GM23338 (cell line): ENCODE measurements at regions not wholly inside any gene's neighbourhood (a gene's known extent, or its start where the extent isn't known, plus 50 kb on each side); places are given as distances from the start of the nearest gene placed in this dataset.

Source experiments
- ATAC-seq: fragments of 200-7000 bp; cut with Tn5 transposase; 3 replicates; pipeline ENCODE4 v1.9.1; 2020
- DNase-seq: peaks from one replicate; pipeline ENCODE4 v3.0.0-alpha.2; 2015; ENCODE audit warnings: low spot score
- H2AFZ ChIP-seq: fragments of 200-600 bp; sonication (generic); 2 replicates; pipeline ENCODE4 v1.8.0; 2016; ENCODE audit warnings: antibody characterized with exemption, mild to moderate bottlenecking, moderate library complexity
- H3F3A ChIP-seq: fragments of 200-600 bp; sonication (generic); replicated peaks from 2 replicates; pipeline ENCODE4 v1.8.0; 2017; ENCODE audit warnings: antibody characterized with exemption, mixed run types, low read depth
- H3K27ac ChIP-seq: fragments of 200-600 bp; sonication (generic); 2 replicates; pipeline ENCODE4 v1.6.1; 2016; ENCODE audit warnings: low read depth
- H3K27me3 ChIP-seq: fragments of 200-600 bp; sonication (generic); 2 replicates; pipeline ENCODE4 v1.8.0; 2016; ENCODE audit warnings: mild to moderate bottlenecking, mixed run types, moderate library complexity; ENCODE audit not compliant: insufficient read depth
- H3K36me3 ChIP-seq: fragments of 200-600 bp; sonication (generic); 2 replicates; pipeline ENCODE4 v1.8.0; 2016; ENCODE audit warnings: mild to moderate bottlenecking; ENCODE audit not compliant: insufficient read depth
- H3K4me1 ChIP-seq: fragments of 200-600 bp; sonication (generic); 2 replicates; pipeline ENCODE4 v1.8.0; 2016; ENCODE audit warnings: mild to moderate bottlenecking, moderate library complexity; ENCODE audit not compliant: insufficient read depth
- H3K4me2 ChIP-seq: fragments of 200-600 bp; sonication (generic); 2 replicates; pipeline ENCODE4 v1.7.1; 2017; ENCODE audit warnings: mixed run types
- H3K4me3 ChIP-seq: fragments of 200-600 bp; sonication (generic); 2 replicates; pipeline ENCODE4 v1.6.1; 2016; ENCODE audit warnings: mixed run types
- H3K79me2 ChIP-seq: fragments of 200-600 bp; sonication (generic); replicated peaks from 2 replicates; pipeline ENCODE4 v1.8.0; 2017; ENCODE audit warnings: mild to moderate bottlenecking; ENCODE audit not compliant: insufficient read depth
- H3K9me2 ChIP-seq: fragments of 200-600 bp; sonication (generic); 2 replicates; pipeline ENCODE4 v1.8.0; 2017; ENCODE audit not compliant: insufficient read depth
- H4K20me1 ChIP-seq: fragments of 200-600 bp; sonication (generic); replicated peaks from 2 replicates; pipeline ENCODE4 v1.8.0; 2017; ENCODE audit warnings: mild to moderate bottlenecking; ENCODE audit not compliant: insufficient read depth
- H3K27ac Mint-ChIP-seq: 2 replicates; pipeline ENCODE4 v1.8.0; 2020; ENCODE audit warnings: inconsistent platforms, mild to moderate bottlenecking, moderate library complexity, mixed read lengths
- H3K27me3 Mint-ChIP-seq: 3 replicates; pipeline ENCODE4 v1.8.0; 2022; ENCODE audit warnings: low read depth, mild to moderate bottlenecking, moderate library complexity, mixed read lengths, inconsistent platforms; ENCODE audit not compliant: insufficient read depth, poor library complexity
- H3K36me3 Mint-ChIP-seq: 3 replicates; pipeline ENCODE4 v1.8.0; 2021; ENCODE audit warnings: low read depth, mild to moderate bottlenecking, inconsistent platforms, moderate library complexity, mixed read lengths
- H3K4me1 Mint-ChIP-seq: 3 replicates; pipeline ENCODE4 v1.8.0; 2020; ENCODE audit warnings: mild to moderate bottlenecking, inconsistent platforms, mixed read lengths
- H3K4me3 Mint-ChIP-seq: 3 replicates; pipeline ENCODE4 v1.8.0; 2021; ENCODE audit warnings: moderate library complexity, mild to moderate bottlenecking, inconsistent platforms, mixed read lengths
- H3K9me3 Mint-ChIP-seq: 3 replicates; pipeline ENCODE4 v1.8.0; 2020; ENCODE audit warnings: moderate library complexity, mild to moderate bottlenecking, inconsistent platforms, mixed read lengths
- CTCF ChIP-seq, 2 experiments: fragments of 200-600 bp in 1 of 2; sonication (generic) in 1 of 2; conservative IDR thresholded peaks; 2 replicates each; pipeline versions ENCODE4 v1.5.1 to v1.6.1; 2016 to 2017; ENCODE audit warnings: antibody characterized with exemption in 2 of 2, low read depth in 2 of 2, mild to moderate bottlenecking in 2 of 2, moderate library complexity in 1 of 2
- EZH2 ChIP-seq: fragments of 200-600 bp; sonication (generic); IDR thresholded peaks from one replicate; pipeline ENCODE4 v1.8.0; 2017; ENCODE audit warnings: antibody characterized with exemption, mild to moderate bottlenecking, low read depth; ENCODE audit not compliant: unreplicated experiment
- JUNB ChIP-seq: IDR thresholded peaks from one replicate; pipeline ENCODE4 v1.6.1; 2016; ENCODE audit warnings: antibody characterized with exemption; ENCODE audit not compliant: unreplicated experiment
- NANOG ChIP-seq: IDR thresholded peaks from 2 replicates; pipeline ENCODE4 v1.6.1; 2016; ENCODE audit warnings: antibody characterized with exemption, borderline replicate concordance
- REST ChIP-seq: IDR thresholded peaks from one replicate; pipeline ENCODE4 v1.6.1; 2018; ENCODE audit warnings: antibody characterized with exemption; ENCODE audit not compliant: unreplicated experiment
- STAT1 ChIP-seq: IDR thresholded peaks from one replicate; pipeline ENCODE4 v1.6.1; 2016; ENCODE audit warnings: antibody characterized with exemption; ENCODE audit not compliant: unreplicated experiment
- ZNF331 ChIP-seq: fragments of 250-450 bp; sonication (Bioruptor Pico); IDR thresholded peaks from 2 replicates; pipeline ENCODE4 v1.5.0; 2020; ENCODE audit warnings: low read depth, mild to moderate bottlenecking, moderate library complexity
- ZNF462 ChIP-seq: fragments of 250-450 bp; sonication (Bioruptor Pico); IDR thresholded peaks from 2 replicates; pipeline ENCODE4 v1.5.0; 2020; ENCODE audit warnings: mild to moderate bottlenecking, moderate library complexity

- H3K4me3 ChIP-seq = no peak overlapping the region
- Mint-ChIP-seq H3K9me3 (no peaks in the 10 kb centered on the region), H3K4me1 (peaks cover 9% of the 10 kb centered on the region), H3K36me3 (peaks cover 7% of the 10 kb centered on the region; the same call in 1 of the 3 replicates), H3K4me3 (no peak overlapping the region), H3K27ac (no peak overlapping the region), H3K27me3 (peaks cover 5% of the 10 kb centered on the region)
- H4K20me1 ChIP-seq = no peaks in the 10 kb centered on the region
- H3K36me3 ChIP-seq = no peaks in the 10 kb centered on the region
- H3K9me2 ChIP-seq = peaks cover 5% of the 10 kb centered on the region; the same call in 1 of the 2 replicates
- no peak; the same call in 2 of the 3 replicates for ATAC-seq
- H3K27me3 ChIP-seq = no peaks in the 10 kb centered on the region
- no peak overlapping the region for H3K27ac ChIP-seq
- TF ChIP-seq EZH2 (no peak), STAT1 (no peak), CTCF (conservative IDR thresholded peaks at IDR 0.05; ENCODE audit: low read depth in 2 of 2) (no peak), NANOG (no peak), REST (no peak), ZNF331 (CRISPR knock-in tag) (no peak), ZNF462 (CRISPR knock-in tag) (no peak), JUNB (no peak)
- no peaks in the 10 kb centered on the region for H3F3A ChIP-seq
- H3K4me2 ChIP-seq = no peak overlapping the region
- H3K79me2 ChIP-seq = no peaks in the 10 kb centered on the region
- H3K4me1 ChIP-seq = no peaks in the 10 kb centered on the region
- H2AFZ ChIP-seq = no peak overlapping the region
- DNase-seq = no peak
These were observed 139.9 kb downstream of the ZNF608 start for GRCh38 chr5:124606543-124606942.
